ENCODE measurements at regions not wholly inside any gene's neighbourhood (a gene's known extent, or its start where the extent isn't known, plus 50 kb on each side); places are given as distances from the start of the nearest gene placed in this dataset.

DNA sequence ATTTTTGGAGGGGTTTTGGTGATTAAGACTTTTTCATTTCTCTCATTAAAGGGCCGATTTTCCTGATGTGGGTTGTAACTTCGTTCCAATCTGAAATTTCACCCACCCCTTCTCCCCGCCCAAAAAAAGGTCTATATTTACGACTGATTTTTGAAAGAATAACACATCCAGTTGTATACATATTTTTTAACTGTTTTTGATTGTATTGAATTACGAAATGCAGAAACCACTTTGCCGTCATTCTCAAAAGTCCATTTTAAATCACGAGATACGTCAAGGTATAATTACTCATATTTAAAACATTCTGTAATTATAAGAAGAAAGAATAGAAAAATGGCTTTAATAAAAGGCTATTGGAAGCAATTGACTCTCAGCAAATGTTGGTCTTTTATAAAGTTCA is 520.7 kb downstream of the MED13L start:
- TF ChIP-seq CTCF (conservative IDR thresholded peaks at IDR 0.05 in 1 of 2, IDR thresholded peaks at IDR 0.05 in 1 of 2; ENCODE audit: low read depth in 1 of 2, low read length in 2 of 2) (no peak), EZH2 (IDR thresholded peaks at IDR 0.05; ENCODE audit: low read length, missing control alignments) (no peak)

Measured in fibroblast of lung (primary cell).